ENCODE measurements at regions not wholly inside any gene's neighbourhood (a gene's known extent, or its start where the extent isn't known, plus 50 kb on each side); places are given as distances from the start of the nearest gene placed in this dataset.

GRCh38 chr6:165729307-165729936 lies 66.4 kb upstream of the PDE10A start:
- H3K27me3 Mint-ChIP-seq (ENCODE audit: low read depth, unreplicated experiment) = peaks cover 16% of the 10 kb centered on the region
- Histone ChIP-seq H3K79me2 (ENCODE audit: insufficient read depth, low read length) (no peaks in the 10 kb centered on the region), H3K9ac (ENCODE audit: low read length) (no peak overlapping the region), H3K4me2 (ENCODE audit: low read length) (no peak overlapping the region), H3K27ac (ENCODE audit: low read depth, low read length) (no peak overlapping the region), H3K4me1 (ENCODE audit: insufficient read depth, low read length) (peaks cover 9% of the 10 kb centered on the region), H3K27me3 (ENCODE audit: insufficient read depth, low read length) (peaks cover 2% of the 10 kb centered on the region), H2AFZ (ENCODE audit: low read depth, low read length) (no peak overlapping the region), H3K36me3 (ENCODE audit: insufficient read depth, low read length) (no peaks in the 10 kb centered on the region), H4K20me1 (ENCODE audit: insufficient read depth, low read length) (no peaks in the 10 kb centered on the region), H3K9me3 (ENCODE audit: insufficient read depth, low read depth, low read length) (no peaks in the 10 kb centered on the region), H3K4me3 (ENCODE audit: insufficient read depth, low read depth, low read length) (no peak overlapping the region)
- no peak for FAIRE-seq
- H3K36me3 Mint-ChIP-seq (ENCODE audit: low read depth, unreplicated experiment) = no peaks in the 10 kb centered on the region
- TF ChIP-seq, protein P1, sequence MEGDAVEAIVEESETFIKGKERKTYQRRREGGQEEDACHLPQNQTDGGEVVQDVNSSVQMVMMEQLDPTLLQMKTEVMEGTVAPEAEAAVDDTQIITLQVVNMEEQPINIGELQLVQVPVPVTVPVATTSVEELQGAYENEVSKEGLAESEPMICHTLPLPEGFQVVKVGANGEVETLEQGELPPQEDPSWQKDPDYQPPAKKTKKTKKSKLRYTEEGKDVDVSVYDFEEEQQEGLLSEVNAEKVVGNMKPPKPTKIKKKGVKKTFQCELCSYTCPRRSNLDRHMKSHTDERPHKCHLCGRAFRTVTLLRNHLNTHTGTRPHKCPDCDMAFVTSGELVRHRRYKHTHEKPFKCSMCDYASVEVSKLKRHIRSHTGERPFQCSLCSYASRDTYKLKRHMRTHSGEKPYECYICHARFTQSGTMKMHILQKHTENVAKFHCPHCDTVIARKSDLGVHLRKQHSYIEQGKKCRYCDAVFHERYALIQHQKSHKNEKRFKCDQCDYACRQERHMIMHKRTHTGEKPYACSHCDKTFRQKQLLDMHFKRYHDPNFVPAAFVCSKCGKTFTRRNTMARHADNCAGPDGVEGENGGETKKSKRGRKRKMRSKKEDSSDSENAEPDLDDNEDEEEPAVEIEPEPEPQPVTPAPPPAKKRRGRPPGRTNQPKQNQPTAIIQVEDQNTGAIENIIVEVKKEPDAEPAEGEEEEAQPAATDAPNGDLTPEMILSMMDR (IDR thresholded peaks at IDR 0.05; ENCODE audit: insufficient read depth, low read depth, low read length) = peak; percentile 76
- TF ChIP-seq EZH2 (IDR thresholded peaks at IDR 0.05; ENCODE audit: insufficient read depth, low read length) = no peak
- no peaks in the 10 kb centered on the region for H3K4me1 Mint-ChIP-seq (ENCODE audit: low read depth, unreplicated experiment)
- H3K4me3 Mint-ChIP-seq (ENCODE audit: unreplicated experiment) = no peak overlapping the region
- no peak for DNase-seq (ENCODE audit: low read depth)
- H3K27ac Mint-ChIP-seq (ENCODE audit: unreplicated experiment) = no peak overlapping the region
- H3K9me3 Mint-ChIP-seq (ENCODE audit: unreplicated experiment) = no peaks in the 10 kb centered on the region

GRCh38 chr6:165728216-165728615 lies 65.2 kb upstream of the PDE10A start:
- no peak overlapping the region for H3K27ac Mint-ChIP-seq (ENCODE audit: unreplicated experiment)
- H3K4me1 ChIP-seq (ENCODE audit: insufficient read depth, low read length) = peaks cover 9% of the 10 kb centered on the region
- no peaks in the 10 kb centered on the region for H4K20me1 ChIP-seq (ENCODE audit: insufficient read depth, low read length)
- H3K9me3 Mint-ChIP-seq (ENCODE audit: unreplicated experiment) = no peaks in the 10 kb centered on the region
- no peak overlapping the region for H2AFZ ChIP-seq (ENCODE audit: low read depth, low read length)
- no peaks in the 10 kb centered on the region for H3K27me3 ChIP-seq (ENCODE audit: insufficient read depth, low read length)
- no peak overlapping the region for H3K4me3 Mint-ChIP-seq (ENCODE audit: unreplicated experiment)
- H3K4me1 Mint-ChIP-seq (ENCODE audit: low read depth, unreplicated experiment) = no peaks in the 10 kb centered on the region
- DNase-seq (ENCODE audit: low read depth) (no peak), FAIRE-seq (no peak)
- no peaks in the 10 kb centered on the region for H3K36me3 Mint-ChIP-seq (ENCODE audit: low read depth, unreplicated experiment)
- no peak overlapping the region for H3K4me3 ChIP-seq (ENCODE audit: insufficient read depth, low read depth, low read length)
- H3K27me3 Mint-ChIP-seq (ENCODE audit: low read depth, unreplicated experiment) = peaks cover 11% of the 10 kb centered on the region
- H3K9me3 ChIP-seq (ENCODE audit: insufficient read depth, low read depth, low read length) = no peaks in the 10 kb centered on the region
- H3K27ac ChIP-seq (ENCODE audit: low read depth, low read length) = no peak overlapping the region
- TF ChIP-seq, protein P1 (IDR thresholded peaks at IDR 0.05; ENCODE audit: insufficient read depth, low read depth, low read length) = no peak
- TF ChIP-seq EZH2 (IDR thresholded peaks at IDR 0.05; ENCODE audit: insufficient read depth, low read length) = no peak
- H3K79me2 ChIP-seq (ENCODE audit: insufficient read depth, low read length) = no peaks in the 10 kb centered on the region
- no peak overlapping the region for H3K9ac ChIP-seq (ENCODE audit: low read length)
- no peaks in the 10 kb centered on the region for H3K36me3 ChIP-seq (ENCODE audit: insufficient read depth, low read length)
- no peak overlapping the region for H3K4me2 ChIP-seq (ENCODE audit: low read length)

DNA sequence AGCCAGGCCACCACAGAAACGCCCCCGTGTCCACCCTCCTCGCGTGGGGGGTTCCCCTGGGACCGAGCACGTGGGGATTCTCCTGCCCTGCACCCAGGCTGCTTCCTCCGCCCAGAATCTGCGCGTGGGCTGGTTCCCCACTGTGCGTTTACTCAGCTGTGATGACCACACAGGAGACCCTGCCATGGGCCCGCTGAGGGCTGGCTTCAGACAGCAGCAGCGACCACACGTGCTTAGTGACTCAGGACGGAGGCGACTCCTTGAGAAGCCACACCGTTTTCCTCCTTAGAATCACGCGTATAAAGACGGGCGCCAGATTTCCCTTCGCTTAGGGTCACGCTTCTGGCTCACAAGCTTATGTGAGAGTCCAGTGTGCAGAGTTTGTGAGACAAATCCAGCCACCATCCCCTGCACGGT lies 63.9 kb upstream of the PDE10A start:
- peak overlapping the region; percentile 27 for H2AFZ ChIP-seq (ENCODE audit: low read depth, low read length)

More for the DNA sequence above, 63.9 kb upstream of the PDE10A start:
- DNase-seq (ENCODE audit: low read depth) (peak; percentile 4), FAIRE-seq (no peak)
- peak overlapping the region; percentile 55 for H3K4me2 ChIP-seq (ENCODE audit: low read length)
- H3K36me3 Mint-ChIP-seq (ENCODE audit: low read depth, unreplicated experiment) = no peaks in the 10 kb centered on the region
- H3K79me2 ChIP-seq (ENCODE audit: insufficient read depth, low read length) = no peaks in the 10 kb centered on the region
- peaks cover 9% of the 10 kb centered on the region for H3K4me1 ChIP-seq (ENCODE audit: insufficient read depth, low read length)
- no peaks in the 10 kb centered on the region for H3K9me3 Mint-ChIP-seq (ENCODE audit: unreplicated experiment)
- H3K9me3 ChIP-seq (ENCODE audit: insufficient read depth, low read depth, low read length) = no peaks in the 10 kb centered on the region
- H3K27ac Mint-ChIP-seq (ENCODE audit: unreplicated experiment) = no peak overlapping the region
- no peaks in the 10 kb centered on the region for H4K20me1 ChIP-seq (ENCODE audit: insufficient read depth, low read length)
- no peak overlapping the region for H3K9ac ChIP-seq (ENCODE audit: low read length)
- no peak for TF ChIP-seq EZH2 (IDR thresholded peaks at IDR 0.05; ENCODE audit: insufficient read depth, low read length)
- TF ChIP-seq, protein P1 (IDR thresholded peaks at IDR 0.05; ENCODE audit: insufficient read depth, low read depth, low read length) = no peak
- H3K4me1 Mint-ChIP-seq (ENCODE audit: low read depth, unreplicated experiment) = no peaks in the 10 kb centered on the region
- H3K4me3 Mint-ChIP-seq (ENCODE audit: unreplicated experiment) = no peak overlapping the region
- no peaks in the 10 kb centered on the region for H3K27me3 ChIP-seq (ENCODE audit: insufficient read depth, low read length)
- H3K4me3 ChIP-seq (ENCODE audit: insufficient read depth, low read depth, low read length) = no peak overlapping the region
- peaks cover 5% of the 10 kb centered on the region for H3K27me3 Mint-ChIP-seq (ENCODE audit: low read depth, unreplicated experiment)
- H3K36me3 ChIP-seq (ENCODE audit: insufficient read depth, low read length) = no peaks in the 10 kb centered on the region
- H3K27ac ChIP-seq (ENCODE audit: low read depth, low read length) = peak overlapping the region; percentile 7
